A549 (cell line): ENCODE measurements at regions not wholly inside any gene's neighbourhood (a gene's known extent, or its start where the extent isn't known, plus 50 kb on each side); places are given as distances from the start of the nearest gene placed in this dataset.
A peak's percentile ranks its signal among the peaks of the same experiment; 100 is the strongest.

Experiments used
- ATAC-seq, 2 experiments: fragments of 200-7000 bp in 1 of 2; fragments of >200 bp in 1 of 2; cut with Nextera tagmentation in 1 of 2; cut with Tn5 transposase in 1 of 2; 3 replicates each; pipeline versions ENCODE4 v1.8.0 to v1.9.1; 2018 to 2020; ENCODE audit warnings: mild to moderate bottlenecking in 1 of 2, moderate library complexity in 1 of 2
- CTCF ChIA-PET: fragments of 300-600 bp; sonication (Branson Sonifier 250); formaldehyde crosslinking; extraction: SDS; loops from one replicate; lab custom pipeline; 2021; ENCODE audit warnings: antibody characterized with exemption, inconsistent platforms; lab: Yijun Ruan, JAX
- POLR2A ChIA-PET: fragments of 350-600 bp; formaldehyde crosslinking; extraction: SDS; loops from one replicate; lab custom pipeline; 2021; ENCODE audit warnings: antibody characterized with exemption, inconsistent platforms; lab: Yijun Ruan, JAX
- DNase-seq, 2 experiments: peaks; one replicate each; pipeline versions ENCODE4 v3.0.0 to v3.0.0-alpha.2; 2011 to 2016; ENCODE audit warnings: low read depth in 1 of 2, low spot score in 1 of 2
- FAIRE-seq: peaks from 2 replicates; lab custom pipeline; 2011; peaks lifted over from hg19 to GRCh38; lab: Jason Lieb, UNC
- H3K27ac ChIP-seq, 2 experiments: fragments of >200 bp; sonication (Bioruptor Twin); formaldehyde crosslinking; 3 replicates each; pipeline ENCODE4 v1.5.1; 2016 to 2017
- H3K4me1 ChIP-seq: fragments of >200 bp; sonication (Bioruptor Twin); formaldehyde crosslinking; 3 replicates; pipeline ENCODE4 v1.6.1; 2016
- H3K4me2 ChIP-seq: fragments of >200 bp; sonication (Bioruptor Twin); formaldehyde crosslinking; 3 replicates; pipeline ENCODE4 v1.6.1; 2016
- H3K4me3 ChIP-seq: fragments of >200 bp; sonication (Bioruptor Twin); formaldehyde crosslinking; 3 replicates; pipeline ENCODE4 v1.5.1; 2016
- H3K9me3 ChIP-seq: fragments of >200 bp; sonication (Bioruptor Twin); formaldehyde crosslinking; 3 replicates; pipeline ENCODE4 v1.6.1; 2016
- CEBPB ChIP-seq, 2 experiments: fragments of >200 bp in 1 of 2; sonication (Bioruptor Twin) in 1 of 2; formaldehyde crosslinking in 1 of 2; IDR thresholded peaks; 2 replicates each; pipeline ENCODE4 v1.6.1; 2012 to 2016
- EHF ChIP-seq: fragments of 250-450 bp; sonication (Bioruptor Pico); IDR thresholded peaks from 2 replicates; pipeline ENCODE4 v1.5.0; 2020; ENCODE audit warnings: mild to moderate bottlenecking
- EHMT2 ChIP-seq: fragments of 200-600 bp; sonication (generic); IDR thresholded peaks from 2 replicates; pipeline ENCODE4 v1.6.1; 2016; ENCODE audit warnings: antibody characterized with exemption, low read depth, mild to moderate bottlenecking, moderate library complexity
- FOSL2 ChIP-seq, 2 experiments: fragments of 450-650 bp in 1 of 2; fragments of >200 bp in 1 of 2; sonication (Bioruptor Twin) in 1 of 2; formaldehyde crosslinking; IDR thresholded peaks; 2 replicates each; pipeline versions ENCODE4 v1.5.0 to v1.6.1; 2016 to 2020; ENCODE audit warnings: mild to moderate bottlenecking in 1 of 2, moderate library complexity in 1 of 2
- HOXA7 ChIP-seq: fragments of 250-450 bp; sonication (Bioruptor Pico); IDR thresholded peaks from 2 replicates; pipeline ENCODE4 v1.5.0; 2020; ENCODE audit warnings: mild to moderate bottlenecking, moderate library complexity
- HOXB5 ChIP-seq: fragments of 250-450 bp; sonication (Bioruptor Pico); IDR thresholded peaks from 2 replicates; pipeline ENCODE4 v1.5.0; 2020; ENCODE audit warnings: mild to moderate bottlenecking, moderate library complexity
- JUN ChIP-seq, 2 experiments: fragments of >200 bp; sonication (Bioruptor Twin); formaldehyde crosslinking; IDR thresholded peaks; 2 replicates in 1 of 2; 3 replicates in 1 of 2; pipeline ENCODE4 v1.6.1; 2016 to 2017
- KDM1A ChIP-seq: fragments of 200-600 bp; sonication (generic); IDR thresholded peaks from 2 replicates; pipeline ENCODE4 v1.6.1; 2016; ENCODE audit warnings: low read depth, mild to moderate bottlenecking
- MAFK ChIP-seq: fragments of 450-650 bp; IDR thresholded peaks from 2 replicates; pipeline ENCODE4 v1.6.1; 2014; ENCODE audit not compliant: partially characterized antibody
- MAZ ChIP-seq: fragments of 150-350 bp; IDR thresholded peaks from 2 replicates; pipeline ENCODE4 v1.6.1; 2014; ENCODE audit warnings: antibody characterized with exemption, low read depth, low read length, borderline replicate concordance
- MYC ChIP-seq: IDR thresholded peaks from 2 replicates; pipeline ENCODE4 v1.6.1; 2012; ENCODE audit warnings: mild to moderate bottlenecking, inconsistent platforms, low read length, improper control_type of control experiment, borderline replicate concordance
- NPAS2 ChIP-seq: fragments of 250-450 bp; sonication (Bioruptor Pico); IDR thresholded peaks from 2 replicates; pipeline ENCODE4 v1.8.0; 2022; ENCODE audit warnings: mild to moderate bottlenecking, moderate library complexity, borderline replicate concordance
- NR3C1 ChIP-seq: fragments of >200 bp; sonication (Bioruptor Twin); formaldehyde crosslinking; IDR thresholded peaks from 3 replicates; pipeline ENCODE4 v1.6.1; 2017
- POLR2A ChIP-seq: IDR thresholded peaks from 2 replicates; pipeline ENCODE4 v1.6.1; 2012; ENCODE audit warnings: mild to moderate bottlenecking, low read length
- RARB ChIP-seq: fragments of 250-450 bp; sonication (Bioruptor Pico); IDR thresholded peaks from 2 replicates; pipeline ENCODE4 v1.8.0; 2021; ENCODE audit warnings: mild to moderate bottlenecking, moderate library complexity
- RFX5 ChIP-seq: fragments of 450-650 bp; IDR thresholded peaks from 2 replicates; pipeline ENCODE4 v1.7.1; 2014; ENCODE audit warnings: antibody characterized with exemption, mild to moderate bottlenecking, moderate library complexity
- SMC3 ChIP-seq: fragments of >200 bp; sonication (Bioruptor Twin); formaldehyde crosslinking; IDR thresholded peaks from 3 replicates; pipeline ENCODE4 v1.6.1; 2018; ENCODE audit warnings: inconsistent platforms
- TFCP2L1 ChIP-seq: fragments of 250-450 bp; sonication (Bioruptor Pico); IDR thresholded peaks from 2 replicates; pipeline ENCODE4 v1.5.0; 2021; ENCODE audit warnings: mild to moderate bottlenecking
- ZC3H11A ChIP-seq: fragments of 450-650 bp; IDR thresholded peaks from 2 replicates; pipeline ENCODE4 v1.6.1; 2014; ENCODE audit warnings: antibody characterized with exemption, mild to moderate bottlenecking
- ZNF302 ChIP-seq: fragments of 250-450 bp; sonication (Bioruptor Pico); IDR thresholded peaks from 2 replicates; pipeline ENCODE4 v1.9.0; 2021; ENCODE audit warnings: inconsistent platforms, mild to moderate bottlenecking, moderate library complexity
- WGBS: methylation state at CpG from one replicate; pipeline ENCODE4 v1.1.6; 2017; ENCODE audit errors: missing lambda C conversion rate; 5-methylcytosine and 5-hydroxymethylcytosine counted together
- TF ChIP-seq, protein P1 (sequence below): IDR thresholded peaks from 2 replicates; pipeline ENCODE4 v1.6.1; 2012
- TF ChIP-seq, protein P2 (sequence below): IDR thresholded peaks from 2 replicates; pipeline ENCODE4 v1.6.1; 2012; ENCODE audit warnings: low read depth, borderline replicate concordance
- TF ChIP-seq, protein P3 (sequence below): fragments of >200 bp; sonication (Bioruptor Twin); formaldehyde crosslinking; IDR thresholded peaks from 3 replicates; pipeline ENCODE4 v1.5.1; 2016
- TF ChIP-seq, protein P4 (sequence below): fragments of 200-600 bp; sonication (generic); IDR thresholded peaks from 2 replicates; pipeline ENCODE4 v1.6.1; 2016; ENCODE audit warnings: antibody characterized with exemption, mild to moderate bottlenecking, moderate library complexity

DNA sequence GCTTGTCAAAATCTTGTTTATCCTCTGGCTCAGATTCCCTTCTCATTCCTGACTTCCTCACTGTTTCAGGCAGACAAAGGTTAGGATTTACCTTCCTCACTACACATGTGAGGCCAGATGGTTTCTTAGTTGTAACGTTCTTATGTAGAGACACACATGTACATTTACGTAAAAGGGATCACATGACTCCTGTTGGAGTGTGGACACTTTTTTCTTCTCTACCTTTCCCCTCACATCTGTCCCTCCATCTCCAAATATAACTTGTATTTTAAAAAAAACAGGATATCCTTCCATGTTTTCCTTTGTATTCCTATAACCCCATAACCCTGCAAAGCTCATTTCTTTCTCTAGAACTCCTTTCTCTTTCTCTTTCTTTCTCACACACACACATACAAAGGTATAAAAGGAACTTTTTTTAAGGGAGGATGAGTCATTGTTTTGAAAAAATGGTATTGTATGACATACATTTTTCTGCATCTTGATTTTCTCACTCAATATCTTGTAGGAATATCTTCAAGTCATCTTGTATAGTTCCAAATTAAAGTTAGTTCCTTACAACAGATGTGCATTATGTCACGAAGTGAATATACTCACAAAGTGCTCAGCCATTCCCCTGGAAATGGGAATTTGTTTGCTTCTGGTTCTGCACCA, 78.2 kb upstream of the SULF2 start:
- Histone ChIP-seq H3K4me3 (no peak overlapping the region), H3K9me3 (no peaks in the 10 kb centered on the region), H3K4me2 (no peak overlapping the region), H3K27ac (no peak overlapping the region), H3K4me1 (no peaks in the 10 kb centered on the region)
- FAIRE-seq (peak; percentile 65), ATAC-seq (no peak), DNase-seq (no peak)
- TF ChIP-seq MYC (no peak), EHMT2 (no peak), ZNF302 (no peak), RFX5 (no peak), ZC3H11A (no peak), FOSL2 (IDR thresholded peaks at IDR 0.05) (no peak), FOSL2 (CRISPR knock-in tag; IDR thresholded peaks at IDR 0.05) (peak; percentile 15; the same call in 1 of the 2 replicates)
- TF ChIP-seq, protein P1, sequence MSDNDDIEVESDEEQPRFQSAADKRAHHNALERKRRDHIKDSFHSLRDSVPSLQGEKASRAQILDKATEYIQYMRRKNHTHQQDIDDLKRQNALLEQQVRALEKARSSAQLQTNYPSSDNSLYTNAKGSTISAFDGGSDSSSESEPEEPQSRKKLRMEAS = no peak
- TF ChIP-seq, protein P2, sequence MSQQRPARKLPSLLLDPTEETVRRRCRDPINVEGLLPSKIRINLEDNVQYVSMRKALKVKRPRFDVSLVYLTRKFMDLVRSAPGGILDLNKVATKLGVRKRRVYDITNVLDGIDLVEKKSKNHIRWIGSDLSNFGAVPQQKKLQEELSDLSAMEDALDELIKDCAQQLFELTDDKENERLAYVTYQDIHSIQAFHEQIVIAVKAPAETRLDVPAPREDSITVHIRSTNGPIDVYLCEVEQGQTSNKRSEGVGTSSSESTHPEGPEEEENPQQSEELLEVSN = no peak
- POLR2A ChIA-PET = no interaction called here
- 8% methylated on average over 3 of the region's 3 CpGs for WGBS
- CTCF ChIA-PET = interaction anchor here (0.6 to 1.8 kb wide), 2 partner anchors 757 to 894 kb away, joined by 3 to 5 read pairs; no protein-coding TSS in a partner anchor

DNA sequence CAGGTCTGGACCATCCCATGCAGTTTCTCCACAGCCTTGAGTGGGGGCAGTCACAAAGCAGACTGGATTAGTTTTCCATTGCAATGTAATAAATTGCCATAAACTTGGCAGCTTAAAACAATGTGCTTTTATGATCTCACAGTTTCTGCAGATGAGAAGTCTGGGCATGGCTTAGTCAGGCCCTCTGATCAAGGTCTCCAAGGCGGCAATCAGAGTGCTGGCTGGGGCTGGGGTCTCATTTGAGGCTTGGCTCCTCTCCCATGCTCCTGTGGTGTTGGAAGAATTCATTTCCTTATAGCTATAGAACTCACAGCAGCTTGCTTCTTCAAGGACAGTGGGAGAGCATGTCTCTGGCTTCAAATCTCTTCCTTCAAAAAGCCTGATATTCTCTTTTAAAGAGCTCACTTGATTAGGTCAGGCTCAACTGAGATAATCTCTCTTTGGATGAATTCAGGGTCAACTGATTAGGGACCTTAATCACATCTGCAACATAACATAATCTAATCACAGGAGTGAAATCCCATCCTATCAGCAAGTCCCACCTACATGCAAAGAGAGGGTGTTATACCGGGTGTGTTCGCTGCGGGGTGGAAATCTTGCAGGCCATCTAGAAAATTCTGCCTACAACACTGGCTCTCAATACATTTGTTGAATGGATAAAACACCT, 77.4 kb upstream of the SULF2 start:
- Histone ChIP-seq H3K4me1 (no peaks in the 10 kb centered on the region), H3K9me3 (no peaks in the 10 kb centered on the region), H3K27ac (no peak overlapping the region), H3K4me3 (no peak overlapping the region), H3K4me2 (no peak overlapping the region)
- ATAC-seq (no peak), DNase-seq (no peak), FAIRE-seq (no peak)
- POLR2A ChIA-PET = no interaction called here
- no peak for TF ChIP-seq RARB (CRISPR knock-in tag)
- TF ChIP-seq MAFK = no peak
- TF ChIP-seq SMC3 = no peak
- TF ChIP-seq EHF (CRISPR knock-in tag) = no peak
- no peak for TF ChIP-seq MAZ
- no peak for TF ChIP-seq HOXB5 (CRISPR knock-in tag)
- no peak for TF ChIP-seq KDM1A
- TF ChIP-seq EHMT2 = no peak
- TF ChIP-seq, protein P3, sequence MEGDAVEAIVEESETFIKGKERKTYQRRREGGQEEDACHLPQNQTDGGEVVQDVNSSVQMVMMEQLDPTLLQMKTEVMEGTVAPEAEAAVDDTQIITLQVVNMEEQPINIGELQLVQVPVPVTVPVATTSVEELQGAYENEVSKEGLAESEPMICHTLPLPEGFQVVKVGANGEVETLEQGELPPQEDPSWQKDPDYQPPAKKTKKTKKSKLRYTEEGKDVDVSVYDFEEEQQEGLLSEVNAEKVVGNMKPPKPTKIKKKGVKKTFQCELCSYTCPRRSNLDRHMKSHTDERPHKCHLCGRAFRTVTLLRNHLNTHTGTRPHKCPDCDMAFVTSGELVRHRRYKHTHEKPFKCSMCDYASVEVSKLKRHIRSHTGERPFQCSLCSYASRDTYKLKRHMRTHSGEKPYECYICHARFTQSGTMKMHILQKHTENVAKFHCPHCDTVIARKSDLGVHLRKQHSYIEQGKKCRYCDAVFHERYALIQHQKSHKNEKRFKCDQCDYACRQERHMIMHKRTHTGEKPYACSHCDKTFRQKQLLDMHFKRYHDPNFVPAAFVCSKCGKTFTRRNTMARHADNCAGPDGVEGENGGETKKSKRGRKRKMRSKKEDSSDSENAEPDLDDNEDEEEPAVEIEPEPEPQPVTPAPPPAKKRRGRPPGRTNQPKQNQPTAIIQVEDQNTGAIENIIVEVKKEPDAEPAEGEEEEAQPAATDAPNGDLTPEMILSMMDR = no peak
- no peak for TF ChIP-seq ZNF302
- TF ChIP-seq RFX5 = no peak
- no peak for TF ChIP-seq NPAS2 (CRISPR knock-in tag)
- TF ChIP-seq POLR2A = no peak
- TF ChIP-seq HOXA7 (CRISPR knock-in tag) = no peak
- TF ChIP-seq, protein P4, sequence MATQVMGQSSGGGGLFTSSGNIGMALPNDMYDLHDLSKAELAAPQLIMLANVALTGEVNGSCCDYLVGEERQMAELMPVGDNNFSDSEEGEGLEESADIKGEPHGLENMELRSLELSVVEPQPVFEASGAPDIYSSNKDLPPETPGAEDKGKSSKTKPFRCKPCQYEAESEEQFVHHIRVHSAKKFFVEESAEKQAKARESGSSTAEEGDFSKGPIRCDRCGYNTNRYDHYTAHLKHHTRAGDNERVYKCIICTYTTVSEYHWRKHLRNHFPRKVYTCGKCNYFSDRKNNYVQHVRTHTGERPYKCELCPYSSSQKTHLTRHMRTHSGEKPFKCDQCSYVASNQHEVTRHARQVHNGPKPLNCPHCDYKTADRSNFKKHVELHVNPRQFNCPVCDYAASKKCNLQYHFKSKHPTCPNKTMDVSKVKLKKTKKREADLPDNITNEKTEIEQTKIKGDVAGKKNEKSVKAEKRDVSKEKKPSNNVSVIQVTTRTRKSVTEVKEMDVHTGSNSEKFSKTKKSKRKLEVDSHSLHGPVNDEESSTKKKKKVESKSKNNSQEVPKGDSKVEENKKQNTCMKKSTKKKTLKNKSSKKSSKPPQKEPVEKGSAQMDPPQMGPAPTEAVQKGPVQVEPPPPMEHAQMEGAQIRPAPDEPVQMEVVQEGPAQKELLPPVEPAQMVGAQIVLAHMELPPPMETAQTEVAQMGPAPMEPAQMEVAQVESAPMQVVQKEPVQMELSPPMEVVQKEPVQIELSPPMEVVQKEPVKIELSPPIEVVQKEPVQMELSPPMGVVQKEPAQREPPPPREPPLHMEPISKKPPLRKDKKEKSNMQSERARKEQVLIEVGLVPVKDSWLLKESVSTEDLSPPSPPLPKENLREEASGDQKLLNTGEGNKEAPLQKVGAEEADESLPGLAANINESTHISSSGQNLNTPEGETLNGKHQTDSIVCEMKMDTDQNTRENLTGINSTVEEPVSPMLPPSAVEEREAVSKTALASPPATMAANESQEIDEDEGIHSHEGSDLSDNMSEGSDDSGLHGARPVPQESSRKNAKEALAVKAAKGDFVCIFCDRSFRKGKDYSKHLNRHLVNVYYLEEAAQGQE = no peak
- TF ChIP-seq TFCP2L1 (CRISPR knock-in tag) = no peak
- no peak for TF ChIP-seq CEBPB (IDR thresholded peaks at IDR 0.05)
- no peak for TF ChIP-seq JUN (IDR thresholded peaks at IDR 0.05)
- no peak for TF ChIP-seq NR3C1
- 66% methylated on average over 4 of the region's 4 CpGs for WGBS
- CTCF ChIA-PET = interaction anchor here (0.6 to 1.8 kb wide), 2 partner anchors 758 to 893 kb away, joined by 3 to 5 read pairs; no protein-coding TSS in a partner anchor
